Fibroblast of lung (primary cell): ENCODE measurements at regions not wholly inside any gene's neighbourhood (a gene's known extent, or its start where the extent isn't known, plus 50 kb on each side); places are given as distances from the start of the nearest gene placed in this dataset.

Source experiments
- EZH2 ChIP-seq: IDR thresholded peaks from 2 replicates; pipeline ENCODE4 v1.5.1; 2012; ENCODE audit warnings: low read length, control low read depth, mild to moderate bottlenecking; ENCODE audit errors: missing control alignments
- TF ChIP-seq, protein P1 (sequence below), 2 donors: IDR thresholded peaks in 1 of 2; conservative IDR thresholded peaks in 1 of 2; 1 replicate in 1 of 2; 2 replicates in 1 of 2; pipeline ENCODE4 v1.5.1; 2011 to 2012; ENCODE audit warnings: low read length in 2 of 2, control low read depth in 1 of 2, inconsistent platforms in 1 of 2, low read depth in 1 of 2, mild to moderate bottlenecking in 1 of 2

DNA sequence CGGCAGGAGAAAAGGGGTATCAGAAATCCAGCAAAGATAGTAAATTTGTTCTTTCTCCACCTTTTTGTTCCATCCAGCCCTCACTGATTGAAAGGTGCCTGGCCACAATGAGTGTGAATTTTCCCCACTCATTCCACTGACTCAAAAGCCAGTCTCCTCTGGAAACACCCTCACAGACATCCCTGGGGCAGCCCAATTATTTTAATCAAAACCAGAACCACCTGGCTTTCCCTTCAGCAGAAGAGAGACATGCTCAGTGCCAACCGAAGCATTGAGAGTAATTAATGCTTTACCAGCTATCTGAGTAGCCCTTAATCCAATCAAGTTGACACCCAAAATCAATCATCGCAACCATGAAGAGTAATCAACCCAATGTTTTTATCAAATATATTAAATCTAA, 1129.6 kb upstream of the GBE1 start:
- TF ChIP-seq, protein P1, sequence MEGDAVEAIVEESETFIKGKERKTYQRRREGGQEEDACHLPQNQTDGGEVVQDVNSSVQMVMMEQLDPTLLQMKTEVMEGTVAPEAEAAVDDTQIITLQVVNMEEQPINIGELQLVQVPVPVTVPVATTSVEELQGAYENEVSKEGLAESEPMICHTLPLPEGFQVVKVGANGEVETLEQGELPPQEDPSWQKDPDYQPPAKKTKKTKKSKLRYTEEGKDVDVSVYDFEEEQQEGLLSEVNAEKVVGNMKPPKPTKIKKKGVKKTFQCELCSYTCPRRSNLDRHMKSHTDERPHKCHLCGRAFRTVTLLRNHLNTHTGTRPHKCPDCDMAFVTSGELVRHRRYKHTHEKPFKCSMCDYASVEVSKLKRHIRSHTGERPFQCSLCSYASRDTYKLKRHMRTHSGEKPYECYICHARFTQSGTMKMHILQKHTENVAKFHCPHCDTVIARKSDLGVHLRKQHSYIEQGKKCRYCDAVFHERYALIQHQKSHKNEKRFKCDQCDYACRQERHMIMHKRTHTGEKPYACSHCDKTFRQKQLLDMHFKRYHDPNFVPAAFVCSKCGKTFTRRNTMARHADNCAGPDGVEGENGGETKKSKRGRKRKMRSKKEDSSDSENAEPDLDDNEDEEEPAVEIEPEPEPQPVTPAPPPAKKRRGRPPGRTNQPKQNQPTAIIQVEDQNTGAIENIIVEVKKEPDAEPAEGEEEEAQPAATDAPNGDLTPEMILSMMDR (conservative IDR thresholded peaks at IDR 0.05 in 1 of 2, IDR thresholded peaks at IDR 0.05 in 1 of 2; ENCODE audit: low read depth in 1 of 2, low read length in 2 of 2), result no peak
- TF ChIP-seq EZH2, result no peak
